ENCODE measurements at regions not wholly inside any gene's neighbourhood (a gene's known extent, or its start where the extent isn't known, plus 50 kb on each side); places are given as distances from the start of the nearest gene placed in this dataset.

GRCh38 chr2:17426743-17427142, 91.5 kb downstream of the RAD51AP2 start:
- Histone ChIP-seq H3K27me3 (ENCODE audit: control insufficient read depth in 1 of 2, insufficient read depth in 2 of 2, low read length in 2 of 2) (no peaks in the 10 kb centered on the region), H3K4me3 (ENCODE audit: low read depth in 1 of 2, low read length in 2 of 2) (no peak overlapping the region), H3K9me3 (ENCODE audit: control insufficient read depth in 2 of 2, insufficient read depth in 1 of 2, low read depth in 1 of 2, low read length in 1 of 2) (no peaks in the 10 kb centered on the region), H3K36me3 (ENCODE audit: control insufficient read depth in 2 of 2, insufficient read depth in 2 of 2, low read length in 1 of 2) (no peaks in the 10 kb centered on the region), H3K4me1 (ENCODE audit: control insufficient read depth in 2 of 2, insufficient read depth in 2 of 2, low read length in 1 of 2) (no peaks in the 10 kb centered on the region), H3K27ac (ENCODE audit: low read depth in 2 of 2, low read length in 1 of 2) (no peak overlapping the region)
- WGBS, 2 donors: 29 to 31% methylated on average over 1 of the region's 1 CpG

GRCh38 chr2:17422061-17422460, 96.2 kb downstream of the RAD51AP2 start:
- Histone ChIP-seq H3K9me3 (ENCODE audit: control insufficient read depth in 2 of 2, insufficient read depth in 1 of 2, low read depth in 1 of 2, low read length in 1 of 2) (no peaks in the 10 kb centered on the region), H3K27ac (ENCODE audit: low read depth in 2 of 2, low read length in 1 of 2) (no peak overlapping the region), H3K27me3 (ENCODE audit: control insufficient read depth in 1 of 2, insufficient read depth in 2 of 2, low read length in 2 of 2) (no peaks in the 10 kb centered on the region), H3K4me1 (ENCODE audit: control insufficient read depth in 2 of 2, insufficient read depth in 2 of 2, low read length in 1 of 2) (no peaks in the 10 kb centered on the region), H3K36me3 (ENCODE audit: control insufficient read depth in 2 of 2, insufficient read depth in 2 of 2, low read length in 1 of 2) (no peaks in the 10 kb centered on the region), H3K4me3 (ENCODE audit: low read depth in 1 of 2, low read length in 2 of 2) (no peak overlapping the region)

DNA sequence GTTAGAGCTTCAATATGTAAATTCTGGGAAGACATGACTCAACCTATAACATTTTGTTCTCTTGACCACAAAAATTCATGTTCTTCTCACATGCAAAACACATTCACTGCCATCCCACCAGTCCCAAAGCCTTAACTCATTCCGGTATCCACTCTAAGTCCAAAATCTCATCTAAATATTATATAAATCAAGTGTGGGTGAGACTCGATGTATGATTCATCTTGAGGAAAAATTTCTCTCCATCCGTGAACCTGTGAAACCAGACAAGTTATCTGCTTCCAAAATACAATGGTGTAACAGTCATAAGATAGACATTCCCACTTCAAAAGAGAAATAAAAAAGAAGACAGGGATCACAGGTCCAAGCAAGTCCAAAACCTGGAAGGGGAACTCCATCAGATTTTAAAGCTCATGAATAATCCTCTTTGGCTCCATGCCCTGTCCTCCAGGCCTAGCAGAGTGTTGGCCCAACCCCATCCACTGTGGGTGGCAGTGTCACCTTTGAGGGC, 101.3 kb downstream of the RAD51AP2 start:
- H3K4me3 ChIP-seq (ENCODE audit: low read depth in 1 of 2, low read length in 2 of 2): no peak overlapping the region
- no peaks in the 10 kb centered on the region for H3K27me3 ChIP-seq (ENCODE audit: control insufficient read depth in 1 of 2, insufficient read depth in 2 of 2, low read length in 2 of 2)
- H3K36me3 ChIP-seq (ENCODE audit: control insufficient read depth in 2 of 2, insufficient read depth in 2 of 2, low read length in 1 of 2): no peaks in the 10 kb centered on the region
- no peaks in the 10 kb centered on the region for H3K9me3 ChIP-seq (ENCODE audit: control insufficient read depth in 2 of 2, insufficient read depth in 1 of 2, low read depth in 1 of 2, low read length in 1 of 2)
- 46 to 64% methylated on average over 3 of the region's 3 CpGs for WGBS, 2 donors
- peak overlapping the region in 1 of 2 donors; percentile 42 for H3K27ac ChIP-seq (ENCODE audit: low read depth in 2 of 2, low read length in 1 of 2)
- H3K4me1 ChIP-seq (ENCODE audit: control insufficient read depth in 2 of 2, insufficient read depth in 2 of 2, low read length in 1 of 2): no peaks in the 10 kb centered on the region

GRCh38 chr2:17413036-17413435, 105.2 kb downstream of the RAD51AP2 start:
- H3K4me3 ChIP-seq (ENCODE audit: low read depth in 1 of 2, low read length in 2 of 2): no peak overlapping the region
- 70 to 80% methylated on average over 1 of the region's 1 CpG for WGBS, 2 donors

DNA sequence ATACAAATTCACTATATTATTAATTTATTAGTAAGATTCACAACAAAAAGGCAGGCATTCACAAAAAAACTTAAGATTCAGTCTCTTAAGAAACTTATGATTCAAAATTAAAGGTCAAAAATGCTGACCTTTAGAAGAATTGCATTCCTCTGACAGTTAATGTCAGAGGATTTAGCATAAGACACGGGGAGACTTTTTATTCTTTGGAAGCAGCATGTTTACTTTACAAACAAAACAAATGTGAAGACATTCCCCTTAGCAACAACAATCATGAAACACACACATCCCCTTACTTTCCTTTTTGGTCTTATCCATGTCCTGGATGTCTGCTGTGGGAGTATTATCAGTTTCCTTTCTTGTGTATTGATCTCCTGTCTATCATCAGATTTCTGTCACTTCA, 117.1 kb downstream of the RAD51AP2 start:
- Histone ChIP-seq H3K36me3 (ENCODE audit: control insufficient read depth in 2 of 2, insufficient read depth in 2 of 2, low read length in 1 of 2) (no peaks in the 10 kb centered on the region), H3K9me3 (ENCODE audit: control insufficient read depth in 2 of 2, insufficient read depth in 1 of 2, low read depth in 1 of 2, low read length in 1 of 2) (peaks cover 0 to 3% of the 10 kb centered on the region in 2 donors), H3K27me3 (ENCODE audit: control insufficient read depth in 1 of 2, insufficient read depth in 2 of 2, low read length in 2 of 2) (no peaks in the 10 kb centered on the region), H3K4me1 (ENCODE audit: control insufficient read depth in 2 of 2, insufficient read depth in 2 of 2, low read length in 1 of 2) (no peaks in the 10 kb centered on the region), H3K4me3 (ENCODE audit: low read depth in 1 of 2, low read length in 2 of 2) (no peak overlapping the region), H3K27ac (ENCODE audit: low read depth in 2 of 2, low read length in 1 of 2) (no peak overlapping the region)
- WGBS, 2 donors: 31 to 37% methylated on average over 1 of the region's 1 CpG

More at GRCh38 chr2:17413036-17413435, 105.2 kb downstream of the RAD51AP2 start:
- Histone ChIP-seq H3K27ac (ENCODE audit: low read depth in 2 of 2, low read length in 1 of 2) (no peak overlapping the region), H3K27me3 (ENCODE audit: control insufficient read depth in 1 of 2, insufficient read depth in 2 of 2, low read length in 2 of 2) (no peaks in the 10 kb centered on the region), H3K4me1 (ENCODE audit: control insufficient read depth in 2 of 2, insufficient read depth in 2 of 2, low read length in 1 of 2) (no peaks in the 10 kb centered on the region), H3K36me3 (ENCODE audit: control insufficient read depth in 2 of 2, insufficient read depth in 2 of 2, low read length in 1 of 2) (no peaks in the 10 kb centered on the region), H3K9me3 (ENCODE audit: control insufficient read depth in 2 of 2, insufficient read depth in 1 of 2, low read depth in 1 of 2, low read length in 1 of 2) (no peaks in the 10 kb centered on the region)

- H3K4me3 ChIP-seq (ENCODE audit: low read depth in 1 of 2, low read length in 2 of 2): no peak overlapping the region
- no peaks in the 10 kb centered on the region for H3K27me3 ChIP-seq (ENCODE audit: control insufficient read depth in 1 of 2, insufficient read depth in 2 of 2, low read length in 2 of 2)
- no peaks in the 10 kb centered on the region for H3K36me3 ChIP-seq (ENCODE audit: control insufficient read depth in 2 of 2, insufficient read depth in 2 of 2, low read length in 1 of 2)
- peaks cover 0 to 3% of the 10 kb centered on the region in 2 donors for H3K9me3 ChIP-seq (ENCODE audit: control insufficient read depth in 2 of 2, insufficient read depth in 1 of 2, low read depth in 1 of 2, low read length in 1 of 2)
- H3K27ac ChIP-seq (ENCODE audit: low read depth in 2 of 2, low read length in 1 of 2): no peak overlapping the region
- 81 to 91% methylated on average over 2 of the region's 2 CpGs for WGBS, 2 donors
- no peaks in the 10 kb centered on the region for H3K4me1 ChIP-seq (ENCODE audit: control insufficient read depth in 2 of 2, insufficient read depth in 2 of 2, low read length in 1 of 2)
Measured at GRCh38 chr2:17398770-17399169, 119.5 kb downstream of the RAD51AP2 start.

- no peaks in the 10 kb centered on the region for H3K27me3 ChIP-seq (ENCODE audit: control insufficient read depth in 1 of 2, insufficient read depth in 2 of 2, low read length in 2 of 2)
- H3K9me3 ChIP-seq (ENCODE audit: control insufficient read depth in 2 of 2, insufficient read depth in 1 of 2, low read depth in 1 of 2, low read length in 1 of 2): no peaks in the 10 kb centered on the region
- H3K4me1 ChIP-seq (ENCODE audit: control insufficient read depth in 2 of 2, insufficient read depth in 2 of 2, low read length in 1 of 2): no peaks in the 10 kb centered on the region
- H3K36me3 ChIP-seq (ENCODE audit: control insufficient read depth in 2 of 2, insufficient read depth in 2 of 2, low read length in 1 of 2): no peaks in the 10 kb centered on the region
- H3K4me3 ChIP-seq (ENCODE audit: low read depth in 1 of 2, low read length in 2 of 2): no peak overlapping the region
- no peak overlapping the region for H3K27ac ChIP-seq (ENCODE audit: low read depth in 2 of 2, low read length in 1 of 2)
Measured at GRCh38 chr2:17388798-17389197, 129.4 kb downstream of the RAD51AP2 start.

DNA sequence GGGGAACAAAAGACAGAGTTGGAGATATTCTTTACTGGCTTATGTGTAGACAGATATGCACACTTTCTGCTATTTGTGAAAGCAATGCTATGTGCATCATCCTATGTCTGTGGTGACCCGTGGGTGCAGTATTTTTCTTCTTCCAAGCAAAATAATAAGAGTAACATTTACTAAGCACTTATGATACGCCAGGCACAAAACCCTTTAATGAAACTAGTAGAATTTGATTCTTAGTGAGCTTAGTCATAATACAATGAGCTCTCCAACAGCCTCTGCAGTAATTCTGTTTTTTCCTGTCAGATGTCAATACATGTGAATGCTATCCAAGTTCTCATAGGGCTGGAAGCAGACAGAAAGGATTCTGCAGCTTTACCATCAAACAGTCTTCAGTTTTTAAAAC, 130.6 kb downstream of the RAD51AP2 start:
- H3K9me3 ChIP-seq (ENCODE audit: control insufficient read depth in 2 of 2, insufficient read depth in 1 of 2, low read depth in 1 of 2, low read length in 1 of 2): no peaks in the 10 kb centered on the region
- H3K36me3 ChIP-seq (ENCODE audit: control insufficient read depth in 2 of 2, insufficient read depth in 2 of 2, low read length in 1 of 2): no peaks in the 10 kb centered on the region
- 50 to 60% methylated on average over 2 of the region's 2 CpGs for WGBS, 2 donors
- H3K4me1 ChIP-seq (ENCODE audit: control insufficient read depth in 2 of 2, insufficient read depth in 2 of 2, low read length in 1 of 2): no peaks in the 10 kb centered on the region
- no peak overlapping the region for H3K27ac ChIP-seq (ENCODE audit: low read depth in 2 of 2, low read length in 1 of 2)
- H3K27me3 ChIP-seq (ENCODE audit: control insufficient read depth in 1 of 2, insufficient read depth in 2 of 2, low read length in 2 of 2): no peaks in the 10 kb centered on the region
- no peak overlapping the region for H3K4me3 ChIP-seq (ENCODE audit: low read depth in 1 of 2, low read length in 2 of 2)

- Histone ChIP-seq H3K4me3 (ENCODE audit: low read depth in 1 of 2, low read length in 2 of 2) (no peak overlapping the region), H3K9me3 (ENCODE audit: control insufficient read depth in 2 of 2, insufficient read depth in 1 of 2, low read depth in 1 of 2, low read length in 1 of 2) (no peaks in the 10 kb centered on the region)
- 89 to 90% methylated on average over 2 of the region's 2 CpGs for WGBS, 2 donors
Measured at GRCh38 chr2:17386771-17387170, 131.5 kb downstream of the RAD51AP2 start.

DNA sequence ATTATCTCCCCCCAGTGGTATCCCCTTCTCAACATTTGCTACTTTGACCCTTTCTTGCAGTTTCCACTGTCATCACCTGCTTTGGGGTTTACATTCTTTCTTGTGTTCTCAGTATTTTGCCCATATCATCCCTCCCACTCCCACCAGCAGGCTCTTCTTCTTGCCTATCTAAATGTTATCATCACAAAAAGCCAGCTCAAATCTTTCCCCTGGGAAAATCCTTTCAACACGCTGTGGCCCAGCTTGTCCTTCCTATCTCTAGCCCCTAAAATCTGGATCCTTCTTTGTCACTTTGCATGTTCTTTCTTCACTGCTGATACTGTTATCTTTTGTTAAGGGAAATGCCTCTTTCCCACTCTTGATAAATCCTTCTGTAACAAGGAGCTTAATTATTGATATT, 138.2 kb downstream of the RAD51AP2 start:
- H3K27ac ChIP-seq (ENCODE audit: low read depth in 2 of 2, low read length in 1 of 2): no peak overlapping the region
- WGBS, 2 donors: 45 to 49% methylated on average over 1 of the region's 1 CpG

More at GRCh38 chr2:17386771-17387170, 131.5 kb downstream of the RAD51AP2 start:
- H3K27me3 ChIP-seq (ENCODE audit: control insufficient read depth in 1 of 2, insufficient read depth in 2 of 2, low read length in 2 of 2): no peaks in the 10 kb centered on the region
- no peak overlapping the region for H3K27ac ChIP-seq (ENCODE audit: low read depth in 2 of 2, low read length in 1 of 2)
- H3K36me3 ChIP-seq (ENCODE audit: control insufficient read depth in 2 of 2, insufficient read depth in 2 of 2, low read length in 1 of 2): no peaks in the 10 kb centered on the region
- no peaks in the 10 kb centered on the region for H3K4me1 ChIP-seq (ENCODE audit: control insufficient read depth in 2 of 2, insufficient read depth in 2 of 2, low read length in 1 of 2)

More for the DNA sequence above, 138.2 kb downstream of the RAD51AP2 start:
- Histone ChIP-seq H3K9me3 (ENCODE audit: control insufficient read depth in 2 of 2, insufficient read depth in 1 of 2, low read depth in 1 of 2, low read length in 1 of 2) (no peaks in the 10 kb centered on the region), H3K4me3 (ENCODE audit: low read depth in 1 of 2, low read length in 2 of 2) (no peak overlapping the region), H3K4me1 (ENCODE audit: control insufficient read depth in 2 of 2, insufficient read depth in 2 of 2, low read length in 1 of 2) (no peaks in the 10 kb centered on the region), H3K36me3 (ENCODE audit: control insufficient read depth in 2 of 2, insufficient read depth in 2 of 2, low read length in 1 of 2) (no peaks in the 10 kb centered on the region), H3K27me3 (ENCODE audit: control insufficient read depth in 1 of 2, insufficient read depth in 2 of 2, low read length in 2 of 2) (no peaks in the 10 kb centered on the region)

All from esophagus (tissue), 2 donors.